Hematopoietic multipotent progenitor cell treated with erythropoietin and hydrocortisone succinate and interleukin-3 and kit ligand, for 8 days (in vitro differentiated cells): ENCODE measurements at regions not wholly inside any gene's neighbourhood (a gene's known extent, or its start where the extent isn't known, plus 50 kb on each side); places are given as distances from the start of the nearest gene placed in this dataset.
"Not testable (repeated sequence)": the region's sequence is repeated elsewhere in the genome, so short reads cannot be mapped to it uniquely, and the experiment has no call there.

Experiments
- DNase-seq: peaks from one replicate; pipeline ENCODE4 v3.0.0-alpha.2; 2015

DNA sequence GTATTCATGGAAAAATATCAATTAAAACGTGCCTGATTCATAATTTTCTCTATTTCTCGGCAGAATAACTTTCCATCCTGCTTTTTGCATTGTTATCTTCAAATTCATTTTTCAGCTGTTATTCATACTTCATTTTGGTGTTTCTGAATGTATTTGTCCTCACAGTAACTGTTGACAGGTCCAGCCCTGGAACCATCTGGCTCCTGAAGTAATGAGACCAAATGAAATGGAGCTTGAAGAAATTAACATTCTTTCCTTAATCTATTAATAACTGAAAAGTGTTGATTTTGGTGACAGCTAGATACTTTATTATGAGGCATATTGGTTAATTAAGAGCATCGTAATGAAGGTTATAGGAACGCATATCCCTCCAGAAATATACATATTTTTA lies 257.0 kb upstream of the MINDY3 start:
- DNase-seq = no peak

DNA sequence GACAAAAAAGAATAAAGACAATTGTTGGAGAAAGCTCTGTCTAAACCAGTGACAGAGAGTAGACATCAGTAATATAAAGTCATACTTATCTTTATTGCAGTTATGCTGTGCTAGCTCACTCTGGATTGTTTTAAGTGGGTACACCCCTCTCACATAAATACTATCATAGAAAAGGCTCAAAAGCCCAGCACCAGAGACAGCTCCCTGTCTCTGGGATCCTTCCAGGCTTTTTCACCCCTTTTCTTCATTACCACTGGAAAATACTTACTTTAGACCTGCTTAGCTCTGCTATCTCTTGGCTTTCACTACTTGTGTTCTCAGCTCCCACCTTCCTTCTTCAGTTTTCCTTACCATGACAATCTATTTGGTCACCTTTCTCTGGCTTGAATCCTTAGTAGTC lies 259.1 kb upstream of the MINDY3 start:
- DNase-seq = no peak

DNA sequence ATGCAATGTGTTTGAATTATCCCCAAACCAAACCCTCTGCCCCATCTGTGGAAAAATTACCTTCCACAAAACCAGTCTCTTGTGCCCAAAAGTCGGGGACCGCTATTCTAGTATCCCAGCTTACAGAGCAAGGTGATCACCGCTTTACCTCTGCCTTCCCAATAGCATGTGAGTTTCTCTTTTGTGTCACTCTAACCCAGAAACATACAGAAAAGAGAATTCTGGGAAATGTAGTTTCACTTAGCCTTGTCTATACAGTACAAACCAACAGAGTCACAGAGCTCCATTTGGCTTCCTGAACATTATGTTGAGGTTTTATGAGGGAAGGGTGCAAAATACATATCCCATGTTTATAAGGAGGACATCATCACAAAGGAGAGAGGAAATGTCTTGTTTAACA lies 260.3 kb upstream of the MINDY3 start:
- DNase-seq = no peak

DNA sequence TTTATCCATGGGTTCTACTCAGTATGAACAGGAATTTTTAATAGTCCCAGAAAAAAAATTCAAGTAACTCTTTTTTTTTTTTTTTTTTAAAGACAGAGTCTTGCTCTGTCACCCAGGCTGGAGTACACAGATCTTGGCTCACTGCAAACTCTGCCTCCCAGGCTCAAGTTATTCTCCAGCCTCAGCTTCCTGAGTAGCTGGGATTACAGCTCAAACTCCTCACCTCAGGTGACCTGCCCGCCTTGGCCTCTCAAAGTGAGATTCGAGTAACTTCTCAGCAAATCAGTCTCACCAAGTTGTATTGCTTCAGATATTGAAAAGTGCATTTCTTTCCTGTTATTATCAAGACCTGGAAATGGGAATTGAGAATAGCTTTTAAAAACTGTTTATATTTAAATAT lies 281.2 kb upstream of the MINDY3 start:
- DNase-seq = no peak

DNA sequence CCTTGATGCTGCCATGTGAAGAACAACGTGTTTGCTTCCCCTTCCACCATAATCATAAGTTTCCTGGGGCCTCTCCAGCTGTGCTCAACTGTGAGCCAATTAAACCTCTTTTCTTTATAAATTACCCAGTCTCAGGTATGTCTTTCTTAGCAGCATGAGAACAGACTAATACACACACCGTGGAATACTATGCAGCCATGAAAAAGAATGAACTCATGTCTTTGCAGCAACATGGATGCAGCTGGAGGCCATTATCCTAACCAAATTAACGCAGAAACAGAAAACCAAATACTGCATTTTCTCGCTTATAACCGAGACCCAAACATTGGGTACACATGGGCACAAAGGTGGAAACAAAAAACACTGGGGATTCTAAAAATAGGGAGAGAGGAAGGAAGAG lies 286.7 kb upstream of the MINDY3 start:
- DNase-seq = no peak

DNA sequence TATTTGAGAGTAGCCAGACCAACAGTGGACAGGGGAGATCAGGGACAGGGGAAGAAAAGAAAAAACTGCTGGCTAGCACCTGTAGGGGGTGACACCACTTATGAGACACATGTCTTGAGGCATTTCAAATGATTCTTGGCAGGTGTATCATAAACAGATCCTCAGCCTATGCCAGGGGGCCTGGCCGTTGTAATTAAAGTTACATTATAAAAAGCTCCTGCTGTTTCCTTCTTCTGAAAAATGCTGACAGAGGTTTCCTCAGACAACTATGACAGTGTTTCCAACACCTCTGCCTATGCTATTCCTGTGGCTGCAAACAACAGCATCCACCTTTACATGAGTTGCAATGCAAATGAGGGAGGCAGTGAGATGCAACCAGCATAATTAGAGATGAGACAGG lies 281.0 kb upstream of the PTER start:
- no peak for DNase-seq

DNA sequence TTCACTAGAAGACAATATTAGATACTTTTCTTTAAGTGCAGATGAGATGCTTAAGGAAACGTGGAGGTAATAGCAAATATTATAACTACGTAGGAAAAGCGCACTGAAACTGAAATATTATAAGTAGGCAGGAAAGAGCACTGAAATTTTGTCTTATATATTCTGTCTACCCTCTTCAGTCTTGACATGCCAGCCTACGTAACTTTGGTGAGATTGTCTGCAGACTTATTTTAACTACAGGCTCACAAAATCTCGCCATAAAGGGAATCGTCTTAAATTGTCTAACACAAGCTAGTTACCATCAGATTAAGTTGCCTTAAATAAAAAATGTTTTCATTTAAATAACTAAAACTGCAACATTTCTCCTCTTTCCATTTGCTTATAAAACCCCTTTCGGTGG lies 280.1 kb upstream of the PTER start:
- DNase-seq = no peak

DNA sequence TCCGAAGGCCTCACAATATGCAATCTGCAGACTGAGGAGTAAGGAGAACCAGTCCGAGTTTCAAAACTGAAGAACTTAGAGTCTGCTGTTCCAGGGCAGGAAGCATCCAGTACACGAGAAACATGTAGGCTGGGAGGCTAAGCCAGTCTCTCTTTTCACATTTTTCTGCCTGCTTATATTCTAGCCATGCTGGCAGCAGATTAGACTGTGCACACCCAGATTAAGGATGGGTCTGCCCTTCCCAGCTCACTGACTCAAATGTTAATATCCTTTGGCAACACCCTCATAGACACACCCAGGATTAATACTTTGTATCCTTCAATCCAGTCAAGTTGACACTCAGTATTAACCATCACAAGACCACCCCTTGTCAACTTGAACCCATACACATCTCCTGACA lies 271.7 kb upstream of the PTER start:
- DNase-seq = not testable (repeated sequence)

DNA sequence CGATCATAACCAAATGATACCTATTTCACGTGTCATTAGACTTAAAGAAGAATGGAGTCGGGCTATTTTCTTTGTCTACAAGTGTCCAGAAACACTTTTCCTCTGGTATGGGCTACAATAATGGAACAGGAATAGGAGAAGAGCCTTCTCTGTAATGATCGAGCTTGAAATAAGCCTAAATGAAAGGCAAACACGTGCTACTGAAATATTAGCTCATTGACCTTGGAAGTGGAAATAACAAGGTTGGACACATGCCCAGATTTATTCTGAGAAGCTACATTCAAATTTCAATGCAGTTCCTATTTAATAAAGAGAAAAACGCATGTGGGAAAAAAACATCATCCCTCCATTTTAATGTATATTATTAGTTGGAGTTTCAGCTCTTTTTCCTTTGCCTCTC lies 254.7 kb upstream of the PTER start:
- no peak for DNase-seq

DNA sequence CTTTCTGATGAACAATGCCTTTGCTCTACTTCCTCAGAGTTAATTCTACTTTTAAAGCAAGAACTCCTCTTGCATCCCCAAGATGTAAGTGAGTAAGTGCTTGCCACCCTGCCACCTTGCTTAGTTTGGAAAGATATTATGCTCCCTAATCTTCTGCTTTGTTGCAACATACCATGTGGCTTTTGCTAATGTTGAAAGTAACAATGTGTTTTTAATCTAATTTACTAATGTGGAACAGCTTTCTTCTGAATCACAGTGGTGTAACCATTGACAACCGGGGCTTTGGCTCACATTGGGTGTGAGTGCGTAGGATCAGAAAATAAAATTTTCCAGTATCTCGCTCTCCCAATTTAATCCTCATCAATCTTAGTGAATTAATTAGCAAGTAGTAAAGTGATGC lies 254.1 kb upstream of the PTER start:
- DNase-seq = no peak

DNA sequence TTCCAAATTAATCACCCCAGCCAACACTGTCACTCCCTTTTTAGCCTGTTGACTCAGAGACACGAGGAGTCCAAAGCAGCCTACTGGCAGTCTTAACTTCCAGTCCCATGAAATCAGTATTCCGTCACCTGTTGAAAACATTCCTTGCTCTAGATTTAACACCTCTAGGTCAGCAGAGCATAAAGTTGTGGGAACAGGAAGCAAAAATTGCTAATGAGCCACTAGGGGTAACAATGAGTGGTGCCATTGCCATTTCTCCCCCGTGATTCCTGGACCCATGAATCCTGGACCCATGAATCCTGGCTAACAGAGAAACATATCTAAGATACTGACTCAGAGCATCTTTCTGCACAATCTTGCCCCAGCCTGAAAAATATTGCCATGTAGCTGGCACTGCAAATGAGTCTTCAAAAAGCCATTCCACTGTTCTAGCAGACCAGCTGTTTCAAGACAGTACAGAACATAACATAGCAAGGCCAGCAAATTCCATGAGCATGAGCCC lies 252.7 kb upstream of the PTER start:
- DNase-seq = no peak

DNA sequence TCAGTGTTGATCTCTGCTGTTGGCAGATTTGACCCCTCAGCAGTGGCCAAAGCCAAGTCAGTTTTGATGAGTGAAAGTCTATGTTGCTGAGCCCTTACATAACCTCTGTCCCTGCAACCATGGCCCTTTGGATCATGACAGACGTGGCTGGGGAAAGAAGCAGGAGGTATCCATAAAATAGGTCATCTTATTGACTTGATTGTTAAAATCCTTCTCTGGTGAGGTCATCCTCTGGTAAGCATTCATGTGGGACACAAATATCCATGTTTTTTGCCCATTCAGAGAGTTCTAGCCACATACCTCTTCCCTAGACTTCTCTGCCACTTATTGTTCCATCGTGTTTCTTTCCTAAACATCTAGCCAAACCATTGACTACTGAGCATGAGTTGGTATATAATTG lies 251.9 kb upstream of the PTER start:
- no peak for DNase-seq

DNA sequence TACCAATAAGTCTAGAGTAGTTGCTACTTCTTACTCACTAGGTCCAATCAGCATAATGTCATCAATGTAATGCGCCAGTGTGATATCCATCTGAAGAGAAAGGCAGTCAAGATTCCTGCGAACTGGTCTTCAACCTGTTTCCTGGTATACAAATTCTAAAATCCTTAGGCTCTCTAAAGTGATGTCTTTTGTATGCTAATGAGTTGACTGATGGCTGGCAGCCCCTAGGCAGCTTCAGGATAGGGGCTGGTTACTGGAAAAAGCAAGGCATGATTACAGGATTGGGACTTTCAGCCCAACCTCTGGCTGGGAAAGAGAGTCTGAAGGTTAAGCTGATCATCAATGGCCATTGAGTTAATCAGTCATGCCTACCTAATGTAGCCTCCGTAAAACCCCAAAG lies 250.2 kb upstream of the PTER start:
- DNase-seq = no peak

DNA sequence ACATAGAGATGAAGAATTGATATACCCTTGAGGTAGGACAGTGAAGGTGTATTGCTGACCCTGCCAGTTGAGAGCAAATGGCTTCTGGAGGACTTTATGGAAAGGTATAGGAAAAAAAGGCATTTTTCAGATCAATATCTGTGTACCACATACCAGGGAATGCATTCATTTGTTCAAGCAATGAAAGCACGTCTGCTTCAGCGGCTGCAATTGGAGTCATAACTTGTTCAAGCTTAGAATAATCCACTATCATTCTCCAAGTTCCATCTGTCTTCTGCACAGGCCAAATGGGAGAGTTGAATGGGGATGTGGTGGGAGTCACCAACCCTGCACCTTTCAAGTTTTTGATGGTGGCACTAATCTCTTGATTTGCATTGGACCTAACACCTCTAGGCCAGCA lies 249.6 kb upstream of the PTER start:
- no peak for DNase-seq

DNA sequence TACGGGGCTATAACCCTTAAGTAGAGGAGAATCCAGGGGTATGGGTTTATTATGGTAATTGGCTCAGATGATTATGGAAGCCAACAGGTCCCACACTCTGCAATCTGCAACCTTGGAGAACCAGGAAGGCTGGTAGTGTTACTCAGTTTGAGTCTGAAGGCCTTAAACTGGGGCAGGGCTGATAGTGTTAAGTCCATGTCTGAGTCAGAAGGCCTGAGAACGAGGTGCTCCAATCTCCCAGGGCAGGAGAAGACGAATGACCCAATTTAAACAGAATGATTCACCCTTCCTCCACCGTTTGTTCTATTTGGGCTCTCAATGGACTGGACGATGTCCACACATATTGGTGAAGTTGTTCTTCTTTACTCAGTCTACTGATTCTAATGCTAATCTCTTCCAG lies 244.5 kb upstream of the PTER start:
- DNase-seq = no peak

DNA sequence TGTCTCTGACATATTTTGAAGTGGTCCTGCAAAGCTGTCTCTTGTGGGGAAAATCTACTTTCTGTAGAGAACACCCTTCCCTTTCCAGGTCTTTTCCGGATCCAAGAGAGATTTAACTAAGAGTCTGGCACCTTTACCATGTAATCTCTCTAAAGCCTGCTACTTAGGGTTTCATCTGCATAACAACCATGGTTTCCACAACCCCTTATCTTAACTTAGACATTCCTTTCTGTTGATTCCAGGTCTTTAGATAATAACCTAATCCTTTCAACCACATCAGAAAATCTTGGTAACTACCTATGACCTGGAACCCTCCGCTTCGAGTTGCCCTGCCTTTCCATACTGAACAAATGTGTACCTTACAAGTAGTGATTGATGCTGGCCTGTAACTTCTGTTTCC lies 243.6 kb upstream of the PTER start:
- DNase-seq = no peak

DNA sequence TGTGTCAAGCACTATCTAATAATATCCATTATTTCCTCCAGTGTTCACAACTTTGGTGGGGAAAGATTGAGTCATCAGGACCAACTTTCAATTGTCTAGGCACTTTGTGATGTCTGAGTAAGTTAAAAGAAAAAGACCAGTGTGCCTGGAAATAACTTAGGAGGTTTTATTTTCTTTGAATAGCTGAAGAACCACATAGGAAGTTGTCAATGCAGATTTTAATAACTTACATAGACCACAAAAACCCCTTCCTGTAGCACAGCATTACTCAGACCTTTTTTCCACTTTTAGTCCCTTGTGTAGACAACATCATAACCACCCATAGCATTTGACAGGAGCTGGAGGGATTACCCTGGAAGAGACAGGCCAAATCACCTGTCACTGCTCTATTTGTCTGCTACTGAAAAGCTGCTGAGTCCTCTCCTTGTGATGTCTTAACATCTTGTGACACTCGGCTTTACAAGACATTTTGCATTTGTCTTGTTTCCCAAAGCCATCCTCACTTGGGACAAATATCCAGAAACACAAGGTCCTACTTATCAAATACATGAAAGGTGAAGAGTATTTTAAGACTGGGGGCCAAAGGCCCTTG lies 241.5 kb upstream of the PTER start:
- no peak for DNase-seq

DNA sequence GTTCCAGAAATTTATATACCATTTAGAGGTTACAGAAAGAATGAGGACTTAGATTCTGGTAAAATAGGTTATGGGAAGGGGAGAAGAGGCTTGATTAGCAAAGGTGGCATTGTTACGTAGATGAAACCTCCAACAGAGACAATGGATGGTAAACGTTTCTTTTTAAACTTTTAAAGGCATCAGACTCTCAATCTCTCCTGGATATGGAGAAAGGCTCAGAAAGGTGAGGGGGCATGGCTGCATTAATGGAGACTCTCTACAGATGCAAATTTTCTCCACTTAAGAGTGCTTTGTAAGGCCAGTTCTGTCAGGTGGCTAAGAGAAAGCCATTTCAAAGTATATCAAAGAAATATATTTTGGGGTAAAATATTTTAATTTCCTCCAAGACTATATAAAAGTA lies 240.9 kb upstream of the PTER start:
- no peak for DNase-seq

DNA sequence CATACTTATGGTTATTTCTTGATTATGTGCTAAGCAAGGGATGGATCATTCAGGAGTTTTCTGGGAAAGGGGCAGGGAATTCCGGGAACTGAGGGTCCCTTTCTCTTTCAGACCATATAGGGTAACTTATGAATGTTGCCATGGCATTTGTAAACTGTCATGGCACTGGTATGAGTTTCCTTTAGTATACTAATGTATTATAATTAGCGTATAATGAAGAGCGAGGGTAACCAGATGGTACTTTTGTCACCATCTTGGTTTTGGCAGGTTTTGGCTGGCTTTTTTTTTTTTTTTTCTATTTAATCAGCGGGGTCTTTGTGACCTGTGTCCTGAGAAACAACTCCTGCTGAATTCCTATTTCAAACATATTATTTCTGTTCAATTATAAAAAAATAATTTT lies 237.6 kb upstream of the PTER start:
- no peak for DNase-seq

DNA sequence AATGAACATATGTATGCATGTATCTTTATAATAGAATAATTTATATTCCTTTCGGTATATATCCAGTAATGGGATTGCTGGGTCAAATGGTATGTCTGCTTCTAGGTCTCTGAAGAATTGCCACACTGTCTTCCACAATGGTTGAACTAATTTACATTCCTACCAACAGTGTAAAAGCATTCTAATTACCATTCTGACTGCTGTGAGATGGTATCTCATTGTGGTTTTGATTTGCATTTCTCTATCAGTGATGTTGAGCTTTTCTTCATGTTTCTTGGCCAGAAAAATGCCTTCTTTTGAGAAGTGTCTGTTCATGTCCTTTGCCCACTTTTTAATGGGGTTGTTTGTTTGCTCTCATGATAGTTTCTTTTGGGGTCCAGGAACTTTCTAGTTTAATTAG lies 213.2 kb upstream of the PTER start:
- not testable (repeated sequence) for DNase-seq

DNA sequence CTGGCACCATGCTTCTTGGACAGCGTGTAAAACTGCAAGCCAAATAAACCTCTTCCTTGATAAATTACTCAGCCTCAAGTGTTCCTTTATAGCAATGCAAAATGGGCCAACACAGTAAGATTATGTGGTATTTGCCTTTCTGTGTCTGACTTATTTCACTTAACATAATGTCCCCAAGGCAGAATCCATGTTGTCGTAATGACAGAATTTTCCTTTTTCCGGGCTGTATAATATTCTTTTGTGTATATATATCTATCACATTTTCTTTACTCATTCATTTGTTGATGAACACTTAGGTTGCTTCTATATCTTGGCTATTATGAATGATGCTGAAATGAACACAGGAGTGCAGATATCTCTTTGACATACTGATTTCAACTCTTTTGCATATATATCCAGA lies 209.1 kb upstream of the PTER start:
- DNase-seq = no peak

DNA sequence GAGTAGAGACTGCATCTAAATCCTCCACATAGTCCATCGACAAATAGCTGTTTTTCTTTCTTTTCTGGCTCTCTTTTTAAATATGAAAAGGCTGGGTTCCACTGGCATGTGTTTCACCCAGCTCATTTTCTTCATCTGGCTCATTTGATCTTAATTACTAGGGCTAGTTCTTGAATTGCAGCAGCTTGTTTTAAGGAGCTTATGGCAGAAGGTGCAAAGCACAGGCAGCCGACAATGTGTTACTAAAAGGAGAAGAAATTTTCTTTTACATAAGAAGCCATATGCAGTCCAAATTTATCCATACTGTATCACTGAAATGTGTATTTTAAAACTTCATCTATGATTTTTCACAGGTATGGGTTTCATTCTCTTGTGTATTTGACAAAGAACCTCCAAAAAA lies 205.6 kb upstream of the PTER start:
- no peak for DNase-seq

DNA sequence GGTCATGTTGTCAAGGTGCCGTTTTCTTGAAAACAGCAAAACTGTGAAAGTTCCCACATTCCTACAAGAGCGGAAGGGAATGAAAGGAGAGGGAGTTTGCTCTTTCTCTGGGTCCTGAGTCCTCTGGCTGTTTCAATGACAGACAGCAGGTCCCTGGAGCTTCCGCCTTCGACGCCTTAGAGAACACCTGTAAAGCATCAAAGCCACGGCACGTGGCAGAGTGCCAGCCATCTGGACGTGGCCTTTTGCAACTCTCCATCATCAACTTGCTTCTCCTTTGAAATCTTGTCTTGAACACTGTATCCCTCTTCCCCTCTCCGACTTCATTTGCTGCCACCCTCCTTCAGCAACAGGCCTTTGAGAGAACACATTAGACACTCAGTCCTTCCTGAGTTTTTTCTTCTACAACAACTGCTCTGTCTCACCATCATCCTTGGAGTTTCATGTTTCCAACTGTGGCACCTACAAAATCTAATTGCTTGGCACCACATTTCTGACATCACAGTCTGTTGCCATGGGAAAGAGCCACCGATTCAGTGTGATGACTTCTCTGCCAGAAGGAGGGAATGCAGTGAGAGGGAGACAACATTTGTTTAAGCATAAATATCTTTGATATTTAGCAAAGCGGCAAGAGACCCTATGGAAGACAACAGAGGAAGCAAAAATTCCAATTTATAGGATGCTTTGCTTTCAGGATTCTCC lies 204.9 kb upstream of the PTER start:
- DNase-seq = no peak

DNA sequence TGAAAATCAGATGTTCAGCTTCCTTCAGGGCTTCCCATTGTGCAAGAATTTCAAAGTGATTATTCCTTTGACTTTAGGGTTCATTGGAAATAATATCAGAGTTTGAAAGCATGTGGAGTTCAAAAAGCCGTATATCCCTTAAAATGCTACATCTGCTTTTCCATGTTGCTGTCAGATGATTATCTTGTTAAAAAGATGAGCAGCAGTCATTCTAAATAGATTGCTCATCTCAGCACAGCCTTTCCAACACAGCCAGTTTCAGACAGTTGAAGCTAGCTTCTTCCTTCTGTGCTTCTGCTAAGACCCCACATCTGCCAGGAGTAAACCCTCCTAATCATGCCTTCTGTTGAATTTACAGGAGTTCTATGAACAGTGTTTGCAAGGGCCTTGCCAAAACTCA lies 204.4 kb upstream of the PTER start:
- no peak for DNase-seq

DNA sequence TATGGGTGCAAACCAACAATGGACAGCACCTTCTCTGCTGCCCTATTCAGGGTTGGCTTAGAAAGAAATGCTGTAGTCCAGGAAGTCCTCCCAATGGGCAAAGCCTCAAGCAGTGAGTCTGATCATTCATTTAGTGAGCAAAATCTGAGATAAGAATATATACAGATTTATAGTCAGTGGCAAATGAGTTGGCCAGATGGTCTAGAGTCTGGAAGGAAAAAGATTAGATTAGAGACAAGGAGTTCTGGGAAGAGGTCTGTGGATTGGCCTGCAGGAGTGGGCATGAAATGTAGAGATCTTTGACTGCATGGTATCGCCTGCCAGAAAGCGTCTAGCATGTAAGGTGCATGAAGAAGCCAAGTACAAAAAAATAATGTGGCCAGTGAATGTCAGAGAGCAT lies 201.9 kb upstream of the PTER start:
- DNase-seq = no peak
